ENCODE measurements at regions not wholly inside any gene's neighbourhood (a gene's known extent, or its start where the extent isn't known, plus 50 kb on each side); places are given as distances from the start of the nearest gene placed in this dataset.

DNA sequence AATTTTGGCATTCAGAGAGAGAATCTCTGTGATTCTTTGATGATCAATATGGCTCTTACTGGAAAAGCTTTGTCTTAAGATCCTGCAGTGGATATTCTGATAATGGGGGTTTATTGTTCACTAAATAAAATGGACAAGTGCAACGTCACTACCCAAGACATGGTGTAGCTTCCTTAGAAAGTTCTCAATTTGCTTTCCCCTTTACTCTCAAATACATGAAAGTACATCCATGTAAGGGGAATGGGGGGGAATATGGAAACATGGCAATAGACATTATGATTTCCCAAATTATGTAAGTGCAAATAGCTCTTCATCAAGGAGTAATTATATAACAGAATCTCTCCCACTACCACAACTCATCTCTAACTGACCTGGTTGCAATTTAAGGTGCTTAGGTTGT, 126.3 kb upstream of the DPYD start:
- ATAC-seq (no peak), DNase-seq (ENCODE audit: missing footprints) (no peak)
- intact Hi-C loops (cut with DNase I) = no loop called here

DNA sequence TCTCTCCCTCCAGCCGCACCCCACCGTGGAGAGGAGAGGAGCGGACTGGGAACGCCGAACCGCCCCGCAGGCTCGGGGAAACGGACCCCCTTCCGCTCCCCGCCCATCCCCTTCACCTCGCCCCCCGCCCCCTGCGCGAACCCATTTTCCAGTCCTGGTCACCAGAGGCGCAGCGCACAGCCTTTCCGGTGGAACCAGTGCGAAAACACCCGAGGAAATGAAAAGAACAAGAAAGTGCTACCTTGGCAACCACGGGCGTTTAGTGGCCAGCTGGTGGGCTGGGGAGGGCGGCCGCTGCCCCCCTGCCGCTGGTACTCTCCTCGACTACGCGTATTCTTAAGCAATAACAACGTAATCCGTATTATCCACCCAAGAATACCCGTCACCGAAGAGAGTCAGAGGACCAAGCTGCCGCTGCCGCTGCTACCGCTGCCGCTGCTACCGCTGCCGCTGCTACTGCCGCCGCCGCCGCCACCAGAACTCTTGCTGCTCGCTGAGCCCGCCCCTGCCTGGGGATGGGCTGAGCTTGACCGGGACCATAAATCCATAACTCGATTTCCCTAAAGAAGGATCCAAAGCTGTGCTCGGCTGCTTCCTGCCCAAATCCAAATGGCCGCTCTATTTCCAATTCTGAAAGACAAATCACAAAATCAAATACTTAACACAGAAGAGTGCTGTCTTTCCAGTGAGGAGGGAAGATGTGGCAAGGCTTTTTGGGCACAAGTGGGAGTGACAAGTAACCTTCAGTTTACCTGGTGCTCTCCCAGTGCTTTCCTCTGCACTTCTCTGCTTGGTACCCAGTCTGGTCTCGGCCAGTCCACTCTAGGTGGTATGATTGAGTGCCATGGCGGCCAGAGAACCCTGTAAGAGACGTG, 125.2 kb upstream of the DPYD start:
- ATAC-seq (no peak), DNase-seq (ENCODE audit: missing footprints) (peak; percentile 56)
- intact Hi-C loops (cut with DNase I) = no loop called here

DNA sequence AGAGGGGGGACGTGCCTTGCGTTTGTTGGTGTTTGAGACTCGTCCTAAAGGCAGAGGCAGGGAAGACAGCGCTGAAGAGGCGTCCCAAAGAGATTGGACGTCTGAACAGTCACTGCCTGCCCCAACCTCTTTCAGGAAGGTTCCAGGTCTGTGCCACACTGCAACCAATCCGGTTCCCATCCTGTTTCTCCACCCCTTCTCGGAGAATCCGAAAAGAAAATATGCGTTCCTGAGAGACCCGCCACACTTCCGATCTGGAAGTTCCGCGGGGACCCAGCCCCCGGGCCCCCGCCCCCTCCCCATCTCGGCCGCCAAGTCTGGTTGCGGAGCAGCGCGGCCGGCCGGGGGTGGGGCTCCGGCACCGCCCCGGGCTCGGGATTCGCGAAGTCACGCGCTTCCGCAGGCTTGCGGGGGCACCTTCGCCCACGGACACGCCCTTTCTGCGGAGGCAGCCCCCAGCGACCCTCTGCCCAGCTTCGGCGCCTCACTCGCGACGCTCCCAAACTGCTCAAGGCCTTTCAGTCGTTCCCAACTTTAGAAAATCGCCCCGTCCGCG, 124.5 kb upstream of the DPYD start:
- DNase-seq (ENCODE audit: missing footprints) (peak; percentile 34), ATAC-seq (no peak)
- intact Hi-C loops (cut with DNase I) = no loop called here

DNA sequence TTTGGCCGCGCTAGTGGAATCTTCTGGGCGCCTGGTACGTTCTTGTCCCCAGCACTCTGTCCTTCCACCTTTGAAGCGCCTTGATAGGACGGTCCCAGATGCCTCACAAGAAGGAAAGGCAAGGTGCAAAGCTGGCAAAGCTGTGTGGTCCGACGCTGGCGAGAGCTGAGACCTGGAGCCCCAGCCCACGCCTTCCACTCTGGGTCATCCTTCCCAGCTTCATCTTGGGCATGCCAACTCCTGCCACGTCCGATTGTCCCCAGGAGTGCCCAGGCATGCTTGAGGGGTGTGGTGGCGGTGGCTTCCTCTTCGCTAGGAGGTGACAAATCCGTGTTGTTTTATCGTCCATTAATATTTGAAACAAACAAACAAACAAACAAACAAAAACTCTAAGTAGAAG, 123.9 kb upstream of the DPYD start:
- intact Hi-C loops (cut with DNase I) = no loop called here
- ATAC-seq (no peak), DNase-seq (ENCODE audit: missing footprints) (peak; percentile 15)

DNA sequence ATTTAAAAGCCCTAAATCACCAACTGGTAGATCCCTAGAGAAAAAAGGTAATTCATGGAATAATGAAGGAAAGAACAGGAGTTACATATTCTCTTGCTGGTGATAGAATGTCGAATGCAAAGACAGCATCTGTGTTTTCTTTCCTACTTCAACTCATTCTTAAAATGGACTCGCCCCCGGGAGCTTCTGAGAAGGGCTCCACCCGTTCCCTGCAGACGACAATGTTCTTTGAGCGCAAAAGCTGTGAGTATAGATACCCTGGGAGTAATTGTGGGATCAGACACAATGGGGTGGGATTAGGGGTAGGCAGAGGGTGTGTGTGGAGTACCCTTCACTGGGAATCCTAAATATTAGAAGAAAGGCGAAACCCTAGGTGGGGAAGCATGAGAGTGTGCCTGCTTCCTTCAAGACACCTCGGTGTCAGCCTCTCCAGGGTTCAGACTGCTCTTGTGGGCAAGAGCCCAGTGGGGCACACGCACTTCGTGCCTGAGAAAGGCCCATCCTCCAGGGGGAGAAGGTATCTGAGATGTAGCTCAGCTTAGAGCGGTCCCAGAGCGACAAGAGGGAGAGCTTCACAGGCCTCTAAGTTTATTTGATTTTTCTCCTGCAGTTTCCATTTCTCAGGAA, 123.3 kb upstream of the DPYD start:
- intact Hi-C loops (cut with DNase I) = no loop called here
- ATAC-seq (no peak), DNase-seq (ENCODE audit: missing footprints) (no peak)

DNA sequence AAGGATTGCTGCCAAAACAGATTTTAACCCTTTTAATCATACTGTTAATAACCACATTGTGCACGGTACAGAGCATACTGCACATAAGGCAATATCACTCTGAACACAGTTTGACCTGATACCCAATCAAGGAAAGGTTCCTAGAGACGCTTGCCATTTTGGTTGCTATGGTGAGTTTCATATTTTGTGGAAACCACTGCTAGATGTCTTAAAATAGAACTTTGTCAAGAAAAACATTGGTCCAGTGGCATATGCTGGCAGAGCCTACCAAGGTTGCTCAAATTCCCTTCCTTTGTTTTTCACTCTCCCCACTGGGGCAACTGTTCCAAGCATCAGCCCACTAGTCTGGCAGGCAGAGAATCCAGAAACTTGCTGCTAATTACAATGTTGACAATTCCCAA, 114.8 kb upstream of the DPYD start:
- DNase-seq (ENCODE audit: missing footprints) = no peak
- no peak for ATAC-seq

DNA sequence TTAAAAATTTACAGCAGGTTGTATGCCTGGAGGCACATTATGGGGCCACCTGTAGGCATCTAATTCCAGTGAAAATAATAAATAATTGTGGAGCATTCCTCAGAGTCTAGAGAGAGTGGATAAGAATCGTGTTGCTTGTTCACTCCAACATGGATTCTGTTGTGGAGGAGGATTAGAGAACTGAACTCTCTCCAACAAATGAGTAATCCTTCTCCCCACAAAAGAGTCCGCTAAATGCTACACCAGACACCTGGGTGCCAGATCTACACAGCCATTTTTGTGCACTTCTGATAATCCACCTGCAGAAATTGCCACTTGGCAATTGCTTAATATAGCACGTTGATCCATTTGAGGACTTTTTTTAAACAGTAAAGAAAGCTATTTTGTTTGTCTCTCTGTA, 113.7 kb upstream of the DPYD start:
- no peak for DNase-seq (ENCODE audit: missing footprints)
- intact Hi-C loops (cut with DNase I) = no loop called here
- ATAC-seq = no peak

More for the DNA sequence above, 114.8 kb upstream of the DPYD start:
- intact Hi-C loops (cut with DNase I) = no loop called here

DNA sequence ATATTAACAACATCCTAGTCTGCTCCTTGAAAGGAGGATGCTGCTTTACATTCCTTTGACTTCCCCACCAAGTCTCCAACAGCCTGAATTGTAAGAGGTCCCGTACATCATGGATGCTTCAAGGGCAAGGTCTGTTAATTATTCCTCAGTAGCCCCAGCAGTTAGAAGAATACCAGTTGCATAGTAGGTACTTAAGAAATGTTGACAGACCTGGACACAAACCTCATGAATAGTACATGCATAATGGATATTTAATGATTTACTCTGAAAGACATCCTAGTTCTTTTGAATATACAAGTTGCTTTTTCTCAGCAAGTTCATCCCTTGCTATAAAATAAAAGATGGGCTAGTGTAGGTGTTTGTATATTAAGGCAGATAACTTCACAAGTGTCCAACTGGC, 112.1 kb upstream of the DPYD start:
- intact Hi-C loops (cut with DNase I) = no loop called here
- no peak for ATAC-seq
- no peak for DNase-seq (ENCODE audit: missing footprints)

DNA sequence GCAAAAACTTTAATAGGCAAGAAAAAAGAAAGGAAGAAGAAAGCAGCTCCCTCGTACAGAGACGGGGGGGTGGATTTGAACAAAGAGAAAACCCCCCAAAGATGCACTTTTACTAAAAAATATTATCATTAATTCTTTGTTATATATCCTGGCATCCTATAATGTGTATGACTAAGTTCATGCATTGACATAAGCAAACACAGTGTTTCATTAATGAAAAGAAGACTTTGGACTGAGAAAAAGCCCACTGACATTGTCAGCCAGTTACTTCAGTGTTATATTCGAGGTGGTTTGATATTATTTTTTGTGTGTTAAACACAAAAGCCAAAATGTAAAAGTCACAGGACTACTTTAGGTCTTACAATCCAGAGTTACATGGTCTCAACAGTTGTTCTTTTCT, 110.1 kb upstream of the DPYD start:
- intact Hi-C loops (cut with DNase I) = no loop called here
- DNase-seq (ENCODE audit: missing footprints) (no peak), ATAC-seq (no peak)

DNA sequence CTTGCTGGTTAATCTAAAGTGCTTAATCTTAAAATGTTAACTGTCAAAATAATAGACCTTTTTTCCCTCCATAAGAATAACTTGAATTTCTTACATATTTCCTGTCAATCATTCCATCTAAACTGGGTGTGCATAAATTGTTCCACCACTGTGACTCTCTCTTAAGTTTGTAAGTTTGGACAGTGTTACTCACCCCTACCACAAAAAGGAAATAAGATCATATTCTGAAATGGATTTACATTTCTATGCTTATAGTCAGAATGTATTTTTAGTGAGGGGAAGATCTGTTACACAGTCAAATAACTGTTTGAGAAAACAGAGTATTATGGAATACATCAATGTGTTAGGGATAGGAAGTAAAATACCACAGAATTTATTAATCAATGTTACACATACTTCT, 109.6 kb upstream of the DPYD start:
- intact Hi-C loops (cut with DNase I) = no loop called here
- ATAC-seq (no peak), DNase-seq (ENCODE audit: missing footprints) (no peak)

DNA sequence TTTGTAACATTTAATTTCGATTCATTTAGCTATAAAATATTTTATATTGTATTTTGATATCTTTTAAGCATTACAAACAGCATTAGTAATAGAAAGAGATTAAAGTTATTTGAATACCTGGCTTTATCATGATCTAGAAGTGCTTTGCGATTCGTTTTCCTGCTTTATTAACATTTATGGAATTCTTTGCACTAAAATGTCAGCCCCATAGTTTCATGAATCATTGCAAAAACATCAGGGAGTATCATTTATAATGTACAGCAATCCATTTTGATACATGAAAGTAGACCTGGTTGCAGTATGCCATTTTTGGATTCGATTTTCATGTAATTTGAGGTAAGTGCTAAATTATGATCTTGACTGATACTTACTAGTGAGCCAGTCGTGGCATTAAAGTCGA, 108.0 kb upstream of the DPYD start:
- no peak for DNase-seq (ENCODE audit: missing footprints)

DNA sequence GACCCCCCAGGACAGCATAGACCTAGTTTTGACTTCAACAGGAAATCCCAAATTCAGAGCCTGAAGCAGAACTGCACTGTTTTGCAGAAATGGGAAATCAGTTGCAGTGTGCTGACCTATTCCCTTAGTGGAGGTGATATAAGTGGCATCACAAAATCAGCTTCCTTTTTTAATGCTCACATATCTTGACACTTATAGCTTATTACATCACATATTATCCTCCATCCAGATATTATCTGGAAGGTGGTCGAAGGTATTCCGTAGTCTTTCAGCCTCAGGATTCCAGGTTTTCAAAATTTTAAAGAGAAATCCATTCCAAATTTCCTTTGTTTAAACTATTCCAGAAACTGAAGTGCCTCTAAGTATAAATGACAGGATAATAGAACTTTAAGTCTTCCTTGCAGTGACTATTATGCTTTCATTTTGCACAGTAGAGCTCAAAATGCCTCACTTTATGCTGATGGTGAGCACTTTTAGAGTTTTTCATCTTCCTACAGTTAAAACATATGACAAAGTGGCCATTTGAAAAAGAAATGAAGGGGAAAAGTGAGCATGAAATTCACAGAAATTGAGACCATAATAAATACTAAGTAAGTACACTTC, 106.4 kb upstream of the DPYD start:
- ATAC-seq = no peak
- DNase-seq (ENCODE audit: missing footprints) = no peak
- intact Hi-C loops (cut with DNase I) = no loop called here

More for the DNA sequence above, 108.0 kb upstream of the DPYD start:
- intact Hi-C loops (cut with DNase I) = no loop called here
- no peak for ATAC-seq

DNA sequence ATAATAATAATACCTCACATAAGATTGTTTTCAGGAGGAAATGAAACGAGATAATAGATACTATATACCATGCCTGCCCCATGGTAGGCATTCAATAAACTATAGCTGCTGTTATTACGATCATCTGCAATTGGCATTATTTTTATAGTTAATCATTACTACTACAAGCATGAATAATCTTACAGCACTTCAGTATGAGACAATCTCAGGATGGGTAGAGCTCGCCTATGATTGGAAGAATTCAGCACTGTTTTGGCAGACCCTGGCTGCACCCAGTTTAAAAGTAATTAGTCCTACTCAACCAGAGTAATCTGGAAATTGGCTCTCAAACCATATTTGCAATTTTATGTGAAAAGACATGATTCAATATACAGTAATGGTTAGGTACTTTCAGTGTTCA, 105.0 kb upstream of the DPYD start:
- DNase-seq (ENCODE audit: missing footprints) = no peak
- intact Hi-C loops (cut with DNase I) = no loop called here
- no peak for ATAC-seq

DNA sequence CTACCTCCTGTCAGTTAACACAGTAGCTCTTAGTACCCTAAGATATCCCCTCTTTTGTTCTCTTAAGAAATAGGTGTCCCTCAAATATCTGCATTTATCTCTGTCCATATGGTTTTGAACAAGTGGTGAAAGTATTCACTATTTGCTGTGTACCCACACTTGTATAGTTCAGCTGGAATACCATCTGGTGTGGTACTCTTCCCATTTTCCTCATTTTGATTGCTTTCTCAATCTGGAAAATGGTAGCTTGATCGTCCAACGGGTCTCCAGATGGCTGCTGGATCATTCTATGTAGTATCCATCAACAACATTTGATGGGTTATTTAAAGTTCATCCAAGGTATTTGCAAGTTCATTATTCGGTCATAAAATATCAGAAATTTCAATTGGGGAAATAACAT, 100.3 kb upstream of the DPYD start:
- DNase-seq (ENCODE audit: missing footprints) (no peak), ATAC-seq (no peak)
- intact Hi-C loops (cut with DNase I) = no loop called here

DNA sequence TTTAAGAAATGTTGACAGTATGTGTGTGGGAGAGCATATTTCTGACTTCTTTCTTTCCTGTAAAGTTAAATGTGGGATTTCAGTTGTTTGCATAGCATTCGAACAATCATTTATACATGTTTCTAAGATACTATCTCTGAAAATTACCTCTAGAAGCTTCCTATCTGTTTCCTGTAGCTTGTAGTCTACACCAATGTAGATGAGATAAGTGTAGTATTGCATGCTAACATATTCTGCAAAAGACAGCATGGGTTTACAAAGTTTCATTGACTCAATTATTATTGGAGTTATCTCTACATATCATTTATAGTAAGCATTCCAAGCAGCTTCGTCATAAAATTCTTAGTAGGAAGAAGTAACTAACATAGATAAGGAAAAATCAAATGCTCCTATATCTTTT, 98.9 kb upstream of the DPYD start:
- intact Hi-C loops (cut with DNase I) = no loop called here
- DNase-seq (ENCODE audit: missing footprints) = no peak
- no peak for ATAC-seq

DNA sequence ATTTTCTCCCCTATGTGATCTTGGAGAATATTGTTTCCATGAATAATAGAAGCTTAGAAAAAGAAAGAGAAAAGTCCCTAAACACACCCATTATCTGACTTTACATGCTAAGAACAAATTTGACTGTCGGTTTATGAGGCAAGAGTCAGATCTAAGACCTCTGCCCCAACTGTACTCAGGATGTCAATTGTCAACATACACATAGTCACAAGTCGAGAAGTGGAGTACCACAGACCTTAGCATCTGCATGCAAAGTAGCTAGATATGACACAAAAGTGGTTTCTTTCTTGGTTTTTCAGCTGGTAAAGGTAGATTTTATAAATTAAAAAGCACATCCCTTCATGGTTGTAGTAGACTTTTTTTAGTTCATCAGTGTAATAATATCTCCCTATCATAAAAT, 97.2 kb upstream of the DPYD start:
- ATAC-seq (no peak), DNase-seq (ENCODE audit: missing footprints) (no peak)
- intact Hi-C loops (cut with DNase I) = no loop called here

DNA sequence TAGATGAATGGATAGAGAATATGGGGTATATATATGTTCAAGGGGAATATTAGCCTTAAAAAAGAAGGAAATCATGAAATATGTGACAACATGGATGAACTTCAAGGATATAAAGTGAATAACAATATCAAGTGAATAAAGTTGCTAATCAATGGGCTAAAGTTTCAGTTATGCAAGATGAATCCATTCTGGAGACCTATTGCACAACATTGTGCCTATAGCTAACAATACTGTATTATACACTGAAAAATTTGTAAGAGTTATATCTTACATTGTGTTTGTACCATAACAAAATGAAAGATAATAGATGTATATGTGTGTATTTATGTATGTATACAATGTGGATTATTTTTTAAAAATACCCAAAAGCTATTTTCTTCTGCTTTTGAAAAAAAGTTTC, 96.3 kb upstream of the DPYD start:
- intact Hi-C loops (cut with DNase I) = no loop called here

DNA sequence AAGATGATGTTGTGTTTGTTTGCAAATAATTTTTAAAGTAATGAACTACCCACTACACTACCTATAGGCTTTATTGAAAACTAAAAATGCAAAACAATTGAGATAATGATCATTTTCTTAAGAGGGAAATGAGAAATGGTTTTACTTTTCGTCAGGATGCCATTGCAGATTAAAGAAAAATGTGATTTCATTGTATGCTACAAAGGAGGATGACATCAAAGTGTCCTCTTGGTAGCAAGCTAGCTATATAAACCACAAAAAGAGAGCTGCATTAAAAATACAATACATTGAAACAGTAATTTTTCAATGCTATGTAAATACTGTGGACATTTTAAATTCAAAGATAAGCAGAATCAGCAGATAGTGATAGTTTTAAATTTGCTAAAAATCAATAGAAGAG, 87.5 kb upstream of the DPYD start:
- intact Hi-C loops (cut with DNase I) = no loop called here
- ATAC-seq (no peak), DNase-seq (ENCODE audit: missing footprints) (no peak)

More for the DNA sequence above, 96.3 kb upstream of the DPYD start:
- DNase-seq (ENCODE audit: missing footprints) = no peak
- ATAC-seq = no peak

DNA sequence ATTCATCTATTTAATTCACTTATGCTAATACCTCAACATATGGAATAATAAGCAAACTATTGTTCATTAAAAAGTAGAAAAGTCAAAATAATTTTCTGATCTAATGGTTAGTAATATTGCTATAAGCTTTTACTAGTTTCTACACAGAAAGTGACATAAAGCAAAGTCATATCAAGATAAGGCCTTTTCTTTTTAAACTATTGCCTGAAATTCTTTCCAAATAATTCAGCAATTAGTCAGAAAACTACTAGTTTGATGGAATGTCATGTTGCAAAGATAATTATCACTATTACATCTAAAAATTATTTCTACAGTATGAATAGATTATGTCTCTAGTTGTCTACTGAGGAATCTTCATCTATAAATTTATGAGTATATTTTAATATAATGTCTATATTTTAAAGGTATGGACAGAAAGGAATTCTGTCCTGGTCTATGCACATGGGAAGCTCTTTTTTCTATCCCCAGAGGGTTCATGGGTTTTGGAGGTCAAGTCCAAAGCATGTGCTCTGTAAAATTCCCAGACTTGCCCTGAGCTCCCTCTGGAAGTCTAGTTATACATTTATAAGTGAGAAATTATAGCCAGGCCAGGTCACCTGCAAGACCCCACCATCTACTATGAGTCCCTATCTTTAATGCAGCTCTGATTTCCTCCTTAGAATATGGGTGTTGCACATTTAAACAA, 84.6 kb upstream of the DPYD start:
- no peak for ATAC-seq
- intact Hi-C loops (cut with DNase I) = no loop called here
- DNase-seq (ENCODE audit: missing footprints) = no peak

All from Right ventricle myocardium inferior (tissue), 1 donor.